Endodermal cell (in vitro differentiated cells): ENCODE measurements at regions not wholly inside any gene's neighbourhood (a gene's known extent, or its start where the extent isn't known, plus 50 kb on each side); places are given as distances from the start of the nearest gene placed in this dataset.

Experiments
- DNase-seq: peaks from one replicate; pipeline ENCODE4 v3.0.0-alpha.2; 2017
- H3K27ac ChIP-seq: 2 replicates; pipeline ENCODE4 v1.5.1; 2013; ENCODE audit warnings: mild to moderate bottlenecking, low read depth, low read length, moderate library complexity
- H3K27me3 ChIP-seq: 2 replicates; pipeline ENCODE4 v1.6.1; 2013; ENCODE audit warnings: mild to moderate bottlenecking, low read length, moderate library complexity; ENCODE audit not compliant: insufficient read depth, control insufficient read depth, poor library complexity, severe bottlenecking
- H3K36me3 ChIP-seq: 2 replicates; pipeline ENCODE4 v1.7.0; 2013; ENCODE audit warnings: mild to moderate bottlenecking, low read length, moderate library complexity; ENCODE audit not compliant: control insufficient read depth, insufficient read depth
- H3K4me1 ChIP-seq: one replicate; pipeline ENCODE4 v1.7.0; 2013; ENCODE audit warnings: low read length; ENCODE audit not compliant: control insufficient read depth, insufficient read depth
- H3K4me3 ChIP-seq: 2 replicates; pipeline ENCODE4 v1.5.1; 2013; ENCODE audit warnings: mild to moderate bottlenecking, low read length, moderate library complexity
- H3K9ac ChIP-seq: 2 replicates; pipeline ENCODE4 v1.6.1; 2013; ENCODE audit warnings: mild to moderate bottlenecking, low read length, moderate library complexity; ENCODE audit not compliant: poor library complexity, severe bottlenecking; ENCODE audit errors: extremely low read depth
- H3K9me3 ChIP-seq: 2 replicates; pipeline ENCODE4 v1.6.1; 2013; ENCODE audit warnings: mild to moderate bottlenecking, low read length, moderate library complexity; ENCODE audit not compliant: control insufficient read depth
- H3K27ac Mint-ChIP-seq: 2 replicates; pipeline ENCODE4 v1.8.0; 2020; ENCODE audit warnings: mixed read lengths
- H3K27me3 Mint-ChIP-seq: 2 replicates; pipeline ENCODE4 v1.8.0; 2021; ENCODE audit warnings: mild to moderate bottlenecking, mixed read lengths; ENCODE audit not compliant: insufficient read depth
- H3K36me3 Mint-ChIP-seq: 2 replicates; pipeline ENCODE4 v1.8.0; 2020; ENCODE audit warnings: low read depth, mixed read lengths
- H3K4me1 Mint-ChIP-seq: 2 replicates; pipeline ENCODE4 v1.8.0; 2020; ENCODE audit warnings: mixed read lengths
- H3K4me3 Mint-ChIP-seq: 2 replicates; pipeline ENCODE4 v1.8.0; 2020; ENCODE audit warnings: mild to moderate bottlenecking, moderate library complexity, mixed read lengths
- H3K9me3 Mint-ChIP-seq: 2 replicates; pipeline ENCODE4 v1.8.0; 2020; ENCODE audit warnings: mild to moderate bottlenecking, mixed read lengths
- CTCF ChIP-seq: fragments of 200-600 bp; sonication (generic); conservative IDR thresholded peaks from 2 replicates; pipeline ENCODE4 v1.5.0; 2021; ENCODE audit warnings: antibody characterized with exemption, mild to moderate bottlenecking
- WGBS, 2 experiments: methylation state at CpG; one replicate each; pipeline versions ENCODE4 v1.1.5 to v1.1.7; 2013; ENCODE audit warnings: missing lambda C conversion rate in 2 of 2, mixed read lengths in 1 of 2; ENCODE audit not compliant: insufficient coverage in 1 of 2, insufficient read length in 1 of 2; 5-methylcytosine and 5-hydroxymethylcytosine counted together

GRCh38 chr7:33850768-33851167 is 54.6 kb upstream of the BMPER start:
- Mint-ChIP-seq H3K27me3 (peaks cover 62% of the 10 kb centered on the region), H3K4me1 (peaks cover 26% of the 10 kb centered on the region), H3K9me3 (no peaks in the 10 kb centered on the region), H3K4me3 (no peak overlapping the region), H3K36me3 (no peaks in the 10 kb centered on the region), H3K27ac (no peak overlapping the region)
- TF ChIP-seq CTCF = no peak
- Histone ChIP-seq H3K36me3 (no peaks in the 10 kb centered on the region), H3K4me3 (no peak overlapping the region), H3K27ac (no peak overlapping the region), H3K4me1 (no peaks in the 10 kb centered on the region), H3K9me3 (no peaks in the 10 kb centered on the region), H3K27me3 (peaks cover 71% of the 10 kb centered on the region), H3K9ac (no peak overlapping the region)
- DNase-seq = no peak
- WGBS, 2 experiments = 92 to 100% methylated on average over 1 of the region's 1 CpG

- Mint-ChIP-seq H3K4me1 (peaks cover 26% of the 10 kb centered on the region), H3K27me3 (peaks cover 70% of the 10 kb centered on the region), H3K36me3 (no peaks in the 10 kb centered on the region), H3K4me3 (no peak overlapping the region), H3K27ac (no peak overlapping the region), H3K9me3 (no peaks in the 10 kb centered on the region)
- Histone ChIP-seq H3K9me3 (no peaks in the 10 kb centered on the region), H3K9ac (no peak overlapping the region), H3K27me3 (peaks cover 91% of the 10 kb centered on the region), H3K27ac (no peak overlapping the region), H3K36me3 (no peaks in the 10 kb centered on the region), H3K4me3 (no peak overlapping the region), H3K4me1 (no peaks in the 10 kb centered on the region)
- DNase-seq = no peak
- no peak for TF ChIP-seq CTCF
- 83 to 90% methylated on average over 3 of the region's 3 CpGs for WGBS, 2 experiments
These were observed 52.5 kb upstream of the BMPER start for GRCh38 chr7:33852838-33853237.

- DNase-seq = no peak
- no peak for TF ChIP-seq CTCF
- H3K9ac ChIP-seq = no peak overlapping the region
- peaks cover 91% of the 10 kb centered on the region for H3K27me3 ChIP-seq
- no peaks in the 10 kb centered on the region for H3K9me3 ChIP-seq
- Mint-ChIP-seq H3K4me1 (peaks cover 25% of the 10 kb centered on the region), H3K4me3 (no peak overlapping the region), H3K27ac (no peak overlapping the region), H3K9me3 (no peaks in the 10 kb centered on the region), H3K36me3 (no peaks in the 10 kb centered on the region), H3K27me3 (peaks cover 70% of the 10 kb centered on the region)
- WGBS, 2 experiments = 81% methylated on average over 4 of the region's 5 CpGs; no CpG with 5 or more reads in 1 of the 2 experiments
- no peak overlapping the region for H3K27ac ChIP-seq
- no peaks in the 10 kb centered on the region for H3K36me3 ChIP-seq
- no peaks in the 10 kb centered on the region for H3K4me1 ChIP-seq
- no peak overlapping the region for H3K4me3 ChIP-seq
These were observed 51.8 kb upstream of the BMPER start for GRCh38 chr7:33853361-33854062.
